GM23248 (cell line): ENCODE measurements at regions not wholly inside any gene's neighbourhood (a gene's known extent, or its start where the extent isn't known, plus 50 kb on each side); places are given as distances from the start of the nearest gene placed in this dataset.
A peak's percentile ranks its signal among the peaks of the same experiment; 100 is the strongest.

Experiments used
- DNase-seq: peaks from one replicate; pipeline ENCODE4 v3.0.0-alpha.2; 2015
- H2AFZ ChIP-seq: fragments of 200-600 bp; sonication (generic); 2 replicates; pipeline ENCODE4 v1.6.1; 2016; ENCODE audit warnings: antibody characterized with exemption
- H3F3A ChIP-seq: fragments of 200-600 bp; sonication (generic); 2 replicates; pipeline ENCODE4 v1.6.1; 2016; ENCODE audit warnings: mild to moderate bottlenecking, antibody characterized with exemption, mixed run types; ENCODE audit not compliant: insufficient read depth
- H3K27ac ChIP-seq: fragments of 200-600 bp; sonication (generic); 2 replicates; pipeline ENCODE4 v1.5.1; 2016; ENCODE audit warnings: mild to moderate bottlenecking
- H3K27me3 ChIP-seq: fragments of 200-600 bp; sonication (generic); replicated peaks from 2 replicates; pipeline ENCODE4 v1.6.1; 2016; ENCODE audit warnings: mild to moderate bottlenecking; ENCODE audit not compliant: insufficient read depth
- H3K36me3 ChIP-seq: fragments of 200-600 bp; sonication (generic); 2 replicates; pipeline ENCODE4 v1.6.1; 2016; ENCODE audit warnings: low read depth, mild to moderate bottlenecking
- H3K4me1 ChIP-seq: fragments of 200-600 bp; sonication (generic); 2 replicates; pipeline ENCODE4 v1.6.1; 2016; ENCODE audit warnings: mild to moderate bottlenecking; ENCODE audit not compliant: insufficient read depth
- H3K4me2 ChIP-seq: fragments of 200-600 bp; sonication (generic); one replicate; pipeline ENCODE4 v1.6.1; 2016; ENCODE audit warnings: mild to moderate bottlenecking; ENCODE audit not compliant: unreplicated experiment
- H3K4me3 ChIP-seq: fragments of 200-600 bp; sonication (generic); 2 replicates; pipeline ENCODE4 v1.5.1; 2016; ENCODE audit warnings: mild to moderate bottlenecking
- H3K79me2 ChIP-seq: fragments of 200-600 bp; sonication (generic); 2 replicates; pipeline ENCODE4 v1.6.1; 2016; ENCODE audit warnings: mild to moderate bottlenecking; ENCODE audit not compliant: insufficient read depth
- H3K9ac ChIP-seq: fragments of 200-600 bp; sonication (generic); 2 replicates; pipeline ENCODE4 v1.6.1; 2016; ENCODE audit warnings: mild to moderate bottlenecking
- H3K9me2 ChIP-seq: fragments of 200-600 bp; sonication (generic); 2 replicates; pipeline ENCODE4 v1.6.1; 2016; ENCODE audit warnings: mixed run types, mild to moderate bottlenecking, moderate library complexity; ENCODE audit not compliant: insufficient read depth
- H3K9me3 ChIP-seq: fragments of 200-600 bp; sonication (generic); one replicate; pipeline ENCODE4 v1.6.1; 2017; ENCODE audit warnings: low read depth
- H4K20me1 ChIP-seq: fragments of 200-600 bp; sonication (generic); 2 replicates; pipeline ENCODE4 v1.6.0; 2016; ENCODE audit not compliant: insufficient read depth
- EZH2 ChIP-seq: fragments of 200-600 bp; sonication (generic); IDR thresholded peaks from 2 replicates; pipeline ENCODE4 v1.6.1; 2018; ENCODE audit warnings: antibody characterized with exemption, mild to moderate bottlenecking; ENCODE audit not compliant: insufficient read depth, poor library complexity, severe bottlenecking
- EZH2phosphoT487 ChIP-seq: fragments of 200-600 bp; sonication (generic); IDR thresholded peaks from 2 replicates; pipeline ENCODE4 v1.6.1; 2018; ENCODE audit warnings: antibody characterized with exemption, moderate library complexity, mild to moderate bottlenecking, low read depth; ENCODE audit not compliant: insufficient read depth
- WGBS, 2 experiments: methylation state at CpG; one replicate each; pipeline ENCODE4 v1.1.6; 2015 to 2017; ENCODE audit warnings: low lambda C conversion rate in 2 of 2, low coverage in 1 of 2; ENCODE audit errors: missing lambda C conversion rate in 2 of 2; 5-methylcytosine and 5-hydroxymethylcytosine counted together
- in situ Hi-C: fragments of 300-500 bp; cut with MboI; formaldehyde crosslinking; loops from 2 replicates; pipeline ENCODE4 v1.15.0; 2020

GRCh38 chr13:53138376-53139036 lies 109.9 kb downstream of the OLFM4 start:
- in situ Hi-C loops: no loop called here
- Histone ChIP-seq H3K4me2 (peak overlapping the region; percentile 55), H3K4me1 (peaks cover 15% of the 10 kb centered on the region), H3K27ac (peak overlapping the region; percentile 64), H3K4me3 (peak overlapping the region; percentile 53), H3K9me2 (no peaks in the 10 kb centered on the region), H3K36me3 (no peaks in the 10 kb centered on the region), H3K9me3 (no peaks in the 10 kb centered on the region), H3K27me3 (no peaks in the 10 kb centered on the region), H3K79me2 (no peaks in the 10 kb centered on the region), H2AFZ (peak overlapping the region; percentile 79), H3K9ac (peak overlapping the region; percentile 42), H4K20me1 (no peaks in the 10 kb centered on the region), H3F3A (peaks cover 6% of the 10 kb centered on the region; the same call in 1 of the 2 replicates)
- whole genome bisulfite sequencing, 2 experiments: 28 to 33% methylated on average over 14 of the region's 14 CpGs
- DNase-seq: peak; percentile 59
- TF ChIP-seq EZH2phosphoT487 (no peak), EZH2 (no peak)

GRCh38 chr13:53141336-53141735 lies 112.7 kb downstream of the OLFM4 start:
- Histone ChIP-seq H4K20me1 (no peaks in the 10 kb centered on the region), H3K4me1 (peaks cover 15% of the 10 kb centered on the region), H2AFZ (no peak overlapping the region), H3K9ac (no peak overlapping the region), H3K27me3 (no peaks in the 10 kb centered on the region), H3K4me2 (no peak overlapping the region), H3K4me3 (no peak overlapping the region), H3F3A (peaks cover 6% of the 10 kb centered on the region; the same call in 1 of the 2 replicates), H3K36me3 (no peaks in the 10 kb centered on the region), H3K27ac (no peak overlapping the region), H3K79me2 (no peaks in the 10 kb centered on the region), H3K9me3 (no peaks in the 10 kb centered on the region), H3K9me2 (no peaks in the 10 kb centered on the region)
- 34 to 46% methylated on average over 3 of the region's 3 CpGs for WGBS, 2 experiments
- in situ Hi-C loops: no loop called here
- DNase-seq: no peak
- TF ChIP-seq EZH2phosphoT487 (no peak), EZH2 (no peak)

- Histone ChIP-seq H3K27ac (no peak overlapping the region), H3K79me2 (no peaks in the 10 kb centered on the region), H3K36me3 (no peaks in the 10 kb centered on the region), H3K4me1 (peaks cover 15% of the 10 kb centered on the region), H3K9me2 (no peaks in the 10 kb centered on the region), H4K20me1 (no peaks in the 10 kb centered on the region), H3F3A (peaks cover 6% of the 10 kb centered on the region; the same call in 1 of the 2 replicates), H3K4me3 (no peak overlapping the region), H3K4me2 (no peak overlapping the region), H2AFZ (no peak overlapping the region), H3K9me3 (no peaks in the 10 kb centered on the region), H3K9ac (no peak overlapping the region), H3K27me3 (no peaks in the 10 kb centered on the region)
- 39 to 44% methylated on average over 5 of the region's 5 CpGs for WGBS, 2 experiments
- in situ Hi-C loops: no loop called here
- DNase-seq: no peak
- no peak for TF ChIP-seq EZH2
- TF ChIP-seq EZH2phosphoT487: no peak
These were observed 113.7 kb downstream of the OLFM4 start for GRCh38 chr13:53142306-53142705.

- H3K27ac ChIP-seq: no peak overlapping the region
- TF ChIP-seq EZH2phosphoT487: no peak
- no peak for TF ChIP-seq EZH2
- no peaks in the 10 kb centered on the region for H3K79me2 ChIP-seq
- no peaks in the 10 kb centered on the region for H3K9me3 ChIP-seq
- no peaks in the 10 kb centered on the region for H3F3A ChIP-seq
- no peak overlapping the region for H3K9ac ChIP-seq
- H4K20me1 ChIP-seq: no peaks in the 10 kb centered on the region
- no peak for DNase-seq
- 50% methylated on average over 6 of the region's 6 CpGs for WGBS, 2 experiments
- H3K4me2 ChIP-seq: no peak overlapping the region
- no peaks in the 10 kb centered on the region for H3K36me3 ChIP-seq
- H3K4me3 ChIP-seq: no peak overlapping the region
- H3K27me3 ChIP-seq: no peaks in the 10 kb centered on the region
- H2AFZ ChIP-seq: no peak overlapping the region
- no peaks in the 10 kb centered on the region for H3K9me2 ChIP-seq
- in situ Hi-C loops: no loop called here
- peaks cover 2% of the 10 kb centered on the region for H3K4me1 ChIP-seq
These were observed 115.2 kb downstream of the OLFM4 start for GRCh38 chr13:53143757-53144339.
